NCI-H1092 (cell line): ENCODE measurements at regions not wholly inside any gene's neighbourhood (a gene's known extent, or its start where the extent isn't known, plus 50 kb on each side); places are given as distances from the start of the nearest gene placed in this dataset.
A peak's percentile ranks its signal among the peaks of the same experiment; 100 is the strongest.
"Not testable (repeated sequence)": the region's sequence is repeated elsewhere in the genome, so short reads cannot be mapped to it uniquely, and the experiment has no call there.

Source experiments
- DNase-seq: peaks from one replicate; lab custom pipeline; 2025; lab: John Stamatoyannopoulos, UW

- DNase-seq, result peak; percentile 77
Measured at GRCh38 chr1:117754061-117754969, 148.5 kb downstream of the TENT5C start.

- no peak for DNase-seq
Measured at GRCh38 chr1:117757668-117758067, 151.8 kb downstream of the TENT5C start.

- DNase-seq, result peak; percentile 75
Measured at GRCh38 chr1:117758444-117759316, 152.8 kb downstream of the TENT5C start.

GRCh38 chr1:117759535-117759934 lies 153.7 kb downstream of the TENT5C start:
- no peak for DNase-seq

- no peak for DNase-seq
Measured at GRCh38 chr1:117760069-117760468, 154.2 kb downstream of the TENT5C start.

- DNase-seq, result no peak
Measured at GRCh38 chr1:117760485-117760884, 154.6 kb downstream of the TENT5C start.

- DNase-seq, result not testable (repeated sequence)
Measured at GRCh38 chr1:117767756-117768155, 161.7 kb downstream of the GDAP2 start.

- no peak for DNase-seq
Measured at GRCh38 chr1:117770981-117771531, 158.4 kb downstream of the GDAP2 start.

- DNase-seq, result no peak
Measured at GRCh38 chr1:117779364-117779763, 150.1 kb downstream of the GDAP2 start.

GRCh38 chr1:117780687-117781475 lies 148.5 kb downstream of the GDAP2 start:
- DNase-seq, result no peak

GRCh38 chr1:117782056-117782455 lies 147.4 kb downstream of the GDAP2 start:
- DNase-seq, result no peak

GRCh38 chr1:117783606-117784396 lies 145.6 kb downstream of the GDAP2 start:
- no peak for DNase-seq

GRCh38 chr1:117788014-117788413 lies 141.4 kb downstream of the GDAP2 start:
- no peak for DNase-seq

GRCh38 chr1:117793413-117793812 lies 136.0 kb downstream of the GDAP2 start:
- DNase-seq, result no peak

- DNase-seq, result no peak
Measured at GRCh38 chr1:117794073-117794472, 135.3 kb downstream of the GDAP2 start.

GRCh38 chr1:117795190-117795589 lies 134.2 kb downstream of the GDAP2 start:
- DNase-seq, result no peak

GRCh38 chr1:117795792-117796191 lies 133.6 kb downstream of the GDAP2 start:
- no peak for DNase-seq

GRCh38 chr1:117796226-117796625 lies 133.2 kb downstream of the GDAP2 start:
- DNase-seq, result no peak

GRCh38 chr1:117798550-117798949 lies 130.9 kb downstream of the GDAP2 start:
- no peak for DNase-seq

GRCh38 chr1:117802531-117803257 lies 126.7 kb downstream of the GDAP2 start:
- DNase-seq, result no peak
